ENCODE measurements at regions not wholly inside any gene's neighbourhood (a gene's known extent, or its start where the extent isn't known, plus 50 kb on each side); places are given as distances from the start of the nearest gene placed in this dataset.

- ATAC-seq = no peak
These were observed 204.4 kb downstream of the COG6 start for GRCh38 chr13:39859898-39860297.

GRCh38 chr13:39862900-39863299 lies 207.4 kb downstream of the COG6 start:
- ATAC-seq = no peak

- no peak for ATAC-seq
These were observed 208.8 kb downstream of the COG6 start for GRCh38 chr13:39864221-39864620.

GRCh38 chr13:39866722-39867121 lies 211.3 kb downstream of the COG6 start:
- ATAC-seq = no peak

- no peak for ATAC-seq
These were observed 212.3 kb downstream of the COG6 start for GRCh38 chr13:39867807-39868206.

GRCh38 chr13:39870197-39870747 lies 214.8 kb downstream of the COG6 start:
- ATAC-seq = no peak

GRCh38 chr13:39874331-39875053 lies 219.0 kb downstream of the COG6 start:
- no peak for ATAC-seq

GRCh38 chr13:39875111-39875987 lies 219.9 kb downstream of the COG6 start:
- ATAC-seq = no peak

- no peak for ATAC-seq
These were observed 220.8 kb downstream of the COG6 start for GRCh38 chr13:39876258-39876657.

- no peak for ATAC-seq
These were observed 221.7 kb downstream of the COG6 start for GRCh38 chr13:39877134-39877533.

- no peak for ATAC-seq
These were observed 224.0 kb downstream of the COG6 start for GRCh38 chr13:39879286-39880035.

- ATAC-seq = no peak
These were observed 225.9 kb downstream of the COG6 start for GRCh38 chr13:39881383-39881782.

- ATAC-seq = no peak
These were observed 226.4 kb downstream of the COG6 start for GRCh38 chr13:39881887-39882286.

- no peak for ATAC-seq
These were observed 228.7 kb downstream of the COG6 start for GRCh38 chr13:39884166-39884565.

GRCh38 chr13:39886336-39886735 lies 230.9 kb downstream of the COG6 start:
- ATAC-seq = no peak

- no peak for ATAC-seq
These were observed 231.9 kb downstream of the COG6 start for GRCh38 chr13:39887387-39887786.

- ATAC-seq = no peak
These were observed 233.7 kb downstream of the COG6 start for GRCh38 chr13:39888865-39889810.

GRCh38 chr13:39890537-39890936 lies 235.1 kb downstream of the COG6 start:
- ATAC-seq = no peak

- no peak for ATAC-seq
These were observed 237.5 kb downstream of the COG6 start for GRCh38 chr13:39892721-39893685.

GRCh38 chr13:39893808-39894207 lies 238.3 kb downstream of the COG6 start:
- ATAC-seq = no peak

All from esophagus mucosa (tissue), 1 donor.